Mammary epithelial cell (primary cell): ENCODE measurements at regions not wholly inside any gene's neighbourhood (a gene's known extent, or its start where the extent isn't known, plus 50 kb on each side); places are given as distances from the start of the nearest gene placed in this dataset.

ENCODE experiments used
- CTCF ChIP-seq, 2 donors: IDR thresholded peaks in 1 of 2; conservative IDR thresholded peaks in 1 of 2; 2 replicates each; pipeline ENCODE4 v1.5.1; 2011 to 2012; ENCODE audit warnings: inconsistent platforms in 2 of 2, low read length in 2 of 2, mild to moderate bottlenecking in 2 of 2, control low read depth in 1 of 2, low read depth in 1 of 2; ENCODE audit not compliant: insufficient read depth in 1 of 2; ENCODE audit errors: extremely low read depth in 1 of 2
- EZH2 ChIP-seq: IDR thresholded peaks from 2 replicates; pipeline ENCODE4 v1.6.1; 2012; ENCODE audit warnings: low read length, inconsistent platforms, borderline replicate concordance

GRCh38 chr11:45371251-45372115 lies 85.3 kb upstream of the SYT13 start:
- peak; percentile 94 to 99 for TF ChIP-seq CTCF (conservative IDR thresholded peaks at IDR 0.05 in 1 of 2, IDR thresholded peaks at IDR 0.05 in 1 of 2; ENCODE audit: extremely low read depth in 1 of 2, insufficient read depth in 1 of 2, low read depth in 1 of 2, low read length in 2 of 2)
- no peak for TF ChIP-seq EZH2
